ENCODE measurements at regions not wholly inside any gene's neighbourhood (a gene's known extent, or its start where the extent isn't known, plus 50 kb on each side); places are given as distances from the start of the nearest gene placed in this dataset.

GRCh38 chr9:118449554-118449953 is 745.4 kb downstream of the TLR4 start:
- H3K36me3 ChIP-seq, result no peaks in the 10 kb centered on the region
- H3K4me3 ChIP-seq (ENCODE audit: low read depth, low read length), result no peak overlapping the region
- H3K9me3 ChIP-seq, result no peaks in the 10 kb centered on the region
- no peaks in the 10 kb centered on the region; the same call in 1 of the 2 replicates for H3K27me3 ChIP-seq
- TF ChIP-seq CTCF (IDR thresholded peaks at IDR 0.05; ENCODE audit: low read depth, low read length), result no peak
- no peak for DNase-seq
- no peaks in the 10 kb centered on the region for H3K4me1 ChIP-seq

- Histone ChIP-seq H3K4me3 (ENCODE audit: low read depth, low read length) (no peak overlapping the region), H3K9me3 (no peaks in the 10 kb centered on the region), H3K4me1 (no peaks in the 10 kb centered on the region), H3K36me3 (no peaks in the 10 kb centered on the region), H3K27me3 (no peaks in the 10 kb centered on the region; the same call in 1 of the 2 replicates)
- DNase-seq, result no peak
- no peak for TF ChIP-seq CTCF (IDR thresholded peaks at IDR 0.05; ENCODE audit: low read depth, low read length)
Measured at GRCh38 chr9:118455259-118455658, 751.1 kb downstream of the TLR4 start.

GRCh38 chr9:118455788-118456187 is 751.6 kb downstream of the TLR4 start:
- Histone ChIP-seq H3K9me3 (no peaks in the 10 kb centered on the region), H3K36me3 (no peaks in the 10 kb centered on the region), H3K4me3 (ENCODE audit: low read depth, low read length) (no peak overlapping the region), H3K4me1 (no peaks in the 10 kb centered on the region), H3K27me3 (no peaks in the 10 kb centered on the region; the same call in 1 of the 2 replicates)
- no peak for TF ChIP-seq CTCF (IDR thresholded peaks at IDR 0.05; ENCODE audit: low read depth, low read length)
- DNase-seq, result no peak

- Histone ChIP-seq H3K4me3 (ENCODE audit: low read depth, low read length) (no peak overlapping the region), H3K9me3 (no peaks in the 10 kb centered on the region), H3K4me1 (no peaks in the 10 kb centered on the region), H3K36me3 (no peaks in the 10 kb centered on the region), H3K27me3 (no peaks in the 10 kb centered on the region)
- DNase-seq, result no peak
- no peak for TF ChIP-seq CTCF (IDR thresholded peaks at IDR 0.05; ENCODE audit: low read depth, low read length)
Measured at GRCh38 chr9:118457171-118458000, 753.2 kb downstream of the TLR4 start.

- TF ChIP-seq CTCF (IDR thresholded peaks at IDR 0.05; ENCODE audit: low read depth, low read length), result no peak
- DNase-seq, result no peak
Measured at GRCh38 chr9:118459913-118460312, 755.7 kb downstream of the TLR4 start.

GRCh38 chr9:118463419-118463818 is 759.2 kb downstream of the TLR4 start:
- no peaks in the 10 kb centered on the region for H3K9me3 ChIP-seq
- TF ChIP-seq CTCF (IDR thresholded peaks at IDR 0.05; ENCODE audit: low read depth, low read length), result no peak
- H3K4me1 ChIP-seq, result no peaks in the 10 kb centered on the region
- H3K36me3 ChIP-seq, result no peaks in the 10 kb centered on the region
- H3K27me3 ChIP-seq, result no peaks in the 10 kb centered on the region
- no peak for DNase-seq
- H3K4me3 ChIP-seq (ENCODE audit: low read depth, low read length), result no peak overlapping the region

More at GRCh38 chr9:118459913-118460312, 755.7 kb downstream of the TLR4 start:
- H3K27me3 ChIP-seq, result no peaks in the 10 kb centered on the region
- H3K4me1 ChIP-seq, result no peaks in the 10 kb centered on the region
- H3K4me3 ChIP-seq (ENCODE audit: low read depth, low read length), result no peak overlapping the region
- no peaks in the 10 kb centered on the region for H3K9me3 ChIP-seq
- no peaks in the 10 kb centered on the region for H3K36me3 ChIP-seq

Data from BE2C (cell line).